PC-3 (cell line): ENCODE measurements at regions not wholly inside any gene's neighbourhood (a gene's known extent, or its start where the extent isn't known, plus 50 kb on each side); places are given as distances from the start of the nearest gene placed in this dataset.

Source experiments
- ATAC-seq: fragments of 200-7000 bp; cut with Tn5 transposase; 2 replicates; pipeline ENCODE4 v1.9.1; 2020; ENCODE audit warnings: mild to moderate bottlenecking, moderate library complexity
- BruUV-seq: library from RNA; stranded (reverse); fragments of 400-500 nt; replicated peaks from 2 replicates; lab custom pipeline; 2021; lab: Mats Ljungman, UMichigan
- CTCF ChIA-PET: fragments of 300-600 bp; sonication (Branson Sonifier 250); formaldehyde crosslinking; loops from one replicate; lab custom pipeline; 2022; ENCODE audit warnings: antibody characterized with exemption; lab: Charles Lee
- POLR2A ChIA-PET: fragments of 300-600 bp; sonication (Branson Sonifier 250); formaldehyde crosslinking; loops from one replicate; lab custom pipeline; 2022; ENCODE audit warnings: antibody characterized with exemption; ENCODE audit not compliant: unreplicated experiment; lab: Charles Lee
- DNase-seq: peaks from one replicate; pipeline ENCODE4 v3.0.0-alpha.2; 2015
- H2AFZ ChIP-seq: fragments of 300-600 bp; sonication (generic); 2 replicates; pipeline ENCODE4 v1.6.0; 2016; ENCODE audit warnings: antibody characterized with exemption, low read length
- H3F3A ChIP-seq: fragments of 300-600 bp; sonication (generic); one replicate; pipeline ENCODE4 v1.6.0; 2017; ENCODE audit warnings: antibody characterized with exemption, low read length, control low read depth, mild to moderate bottlenecking; ENCODE audit not compliant: unreplicated experiment
- H3K27ac ChIP-seq: fragments of 300-600 bp; sonication (generic); 2 replicates; pipeline ENCODE4 v1.5.1; 2016; ENCODE audit warnings: mild to moderate bottlenecking, low read length
- H3K27me3 ChIP-seq: fragments of 300-600 bp; sonication (generic); 2 replicates; pipeline ENCODE4 v1.6.1; 2016; ENCODE audit warnings: low read length, mixed read lengths
- H3K36me3 ChIP-seq: fragments of 300-600 bp; sonication (generic); 2 replicates; pipeline ENCODE4 v1.6.1; 2016; ENCODE audit warnings: low read depth, mixed run types, low read length, mixed read lengths
- H3K4me1 ChIP-seq: fragments of 300-600 bp; sonication (generic); 2 replicates; pipeline ENCODE4 v1.5.1; 2016; ENCODE audit warnings: low read length; ENCODE audit not compliant: insufficient read depth
- H3K4me2 ChIP-seq: fragments of 300-600 bp; sonication (generic); 2 replicates; pipeline ENCODE4 v1.6.0; 2016; ENCODE audit warnings: low read length
- H3K4me3 ChIP-seq: fragments of 300-600 bp; sonication (generic); 2 replicates; pipeline ENCODE4 v1.5.1; 2016; ENCODE audit warnings: mild to moderate bottlenecking, low read length, mixed read lengths
- H3K79me2 ChIP-seq: fragments of 300-600 bp; sonication (generic); 2 replicates; pipeline ENCODE4 v1.6.1; 2017; ENCODE audit warnings: low read length, mixed read lengths
- H3K9ac ChIP-seq: fragments of 300-600 bp; sonication (generic); 2 replicates; pipeline ENCODE4 v1.6.0; 2016; ENCODE audit warnings: mild to moderate bottlenecking, low read length
- H3K9me2 ChIP-seq: fragments of 300-600 bp; sonication (generic); replicated peaks from 2 replicates; pipeline ENCODE4 v1.6.1; 2016; ENCODE audit warnings: mixed run types, low read length, mixed read lengths
- H3K9me3 ChIP-seq: fragments of 300-600 bp; sonication (generic); 2 replicates; pipeline ENCODE4 v1.6.1; 2016; ENCODE audit warnings: low read length, mixed read lengths
- H4K20me1 ChIP-seq: fragments of 300-600 bp; sonication (generic); 2 replicates; pipeline ENCODE4 v1.6.1; 2016; ENCODE audit warnings: low read length, mixed read lengths
- EZH2 ChIP-seq: fragments of 300-600 bp; sonication (generic); IDR thresholded peaks from one replicate; pipeline ENCODE4 v1.6.1; 2017; ENCODE audit warnings: antibody characterized with exemption, mild to moderate bottlenecking, low read length; ENCODE audit not compliant: unreplicated experiment
- EZH2phosphoT487 ChIP-seq: fragments of 300-600 bp; sonication (generic); IDR thresholded peaks from 2 replicates; pipeline ENCODE4 v1.6.1; 2018; ENCODE audit warnings: mild to moderate bottlenecking, antibody characterized with exemption, low read length, borderline replicate concordance
- intact Hi-C: fragments of 100-400 bp; cut with micrococcal nuclease; formaldehyde crosslinking; loops from 2 replicates; pipeline ENCODE4 v1.9.0; 2023
- TF ChIP-seq, protein P1 (sequence below): fragments of 300-600 bp; sonication (generic); conservative IDR thresholded peaks from 2 replicates; pipeline ENCODE4 v1.5.1; 2017; ENCODE audit warnings: antibody characterized with exemption, low read depth, mild to moderate bottlenecking, low read length

DNA sequence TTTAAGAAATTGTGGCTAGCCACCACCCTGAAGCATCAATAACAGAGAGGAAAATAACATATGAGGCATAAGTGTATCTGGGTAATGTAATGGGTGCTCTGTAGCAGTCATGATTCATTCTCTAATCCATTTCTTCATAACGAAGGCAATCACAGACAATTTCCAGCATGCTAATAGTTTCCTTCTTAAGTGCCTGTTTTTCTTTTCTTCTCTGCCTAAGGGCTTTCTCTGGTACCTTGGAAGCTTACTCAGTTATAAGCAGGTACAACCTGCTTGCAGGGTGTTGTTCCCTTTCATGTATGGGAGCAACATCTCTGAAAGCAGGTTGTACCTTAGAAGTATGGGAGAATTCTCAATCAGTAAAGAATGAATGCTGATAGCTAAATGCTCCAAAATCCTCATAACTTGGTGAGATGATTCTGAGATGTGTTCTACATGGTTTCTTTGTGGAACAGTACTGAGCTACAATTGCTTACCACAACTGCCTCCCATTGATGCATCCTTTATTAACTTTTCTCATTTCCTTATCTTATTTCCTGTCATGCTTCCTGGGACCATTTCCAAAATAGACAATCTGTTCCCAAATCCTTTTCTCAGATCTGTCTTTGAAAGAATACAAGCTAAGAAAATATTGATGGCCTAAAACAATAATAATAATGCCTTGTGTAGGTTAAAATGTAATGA, 247.6 kb downstream of the PAPSS1 start:
- POLR2A ChIA-PET, result no interaction called here
- no peak overlapping the region for H3K27ac ChIP-seq
- DNase-seq (no peak), ATAC-seq (no peak)
- no peak overlapping the region for H3K4me3 ChIP-seq
- H2AFZ ChIP-seq, result no peak overlapping the region
- no peaks in the 10 kb centered on the region for H3F3A ChIP-seq
- no peak for TF ChIP-seq EZH2
- TF ChIP-seq, protein P1, sequence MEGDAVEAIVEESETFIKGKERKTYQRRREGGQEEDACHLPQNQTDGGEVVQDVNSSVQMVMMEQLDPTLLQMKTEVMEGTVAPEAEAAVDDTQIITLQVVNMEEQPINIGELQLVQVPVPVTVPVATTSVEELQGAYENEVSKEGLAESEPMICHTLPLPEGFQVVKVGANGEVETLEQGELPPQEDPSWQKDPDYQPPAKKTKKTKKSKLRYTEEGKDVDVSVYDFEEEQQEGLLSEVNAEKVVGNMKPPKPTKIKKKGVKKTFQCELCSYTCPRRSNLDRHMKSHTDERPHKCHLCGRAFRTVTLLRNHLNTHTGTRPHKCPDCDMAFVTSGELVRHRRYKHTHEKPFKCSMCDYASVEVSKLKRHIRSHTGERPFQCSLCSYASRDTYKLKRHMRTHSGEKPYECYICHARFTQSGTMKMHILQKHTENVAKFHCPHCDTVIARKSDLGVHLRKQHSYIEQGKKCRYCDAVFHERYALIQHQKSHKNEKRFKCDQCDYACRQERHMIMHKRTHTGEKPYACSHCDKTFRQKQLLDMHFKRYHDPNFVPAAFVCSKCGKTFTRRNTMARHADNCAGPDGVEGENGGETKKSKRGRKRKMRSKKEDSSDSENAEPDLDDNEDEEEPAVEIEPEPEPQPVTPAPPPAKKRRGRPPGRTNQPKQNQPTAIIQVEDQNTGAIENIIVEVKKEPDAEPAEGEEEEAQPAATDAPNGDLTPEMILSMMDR, result no peak
- no peak for TF ChIP-seq EZH2phosphoT487
- CTCF ChIA-PET, result no interaction called here
- H3K9me3 ChIP-seq, result no peaks in the 10 kb centered on the region
- no peak overlapping the region for H3K4me2 ChIP-seq
- H3K4me1 ChIP-seq, result no peaks in the 10 kb centered on the region
- no peaks in the 10 kb centered on the region for H3K9me2 ChIP-seq
- H3K27me3 ChIP-seq, result peaks cover 11% of the 10 kb centered on the region; the same call in 1 of the 2 replicates
- intact Hi-C loops, result no loop called here
- no peak overlapping the region for H3K9ac ChIP-seq
- no peaks in the 10 kb centered on the region for H4K20me1 ChIP-seq
- BruUV-seq, result no TSS peak
- no peaks in the 10 kb centered on the region for H3K79me2 ChIP-seq
- H3K36me3 ChIP-seq, result no peaks in the 10 kb centered on the region

DNA sequence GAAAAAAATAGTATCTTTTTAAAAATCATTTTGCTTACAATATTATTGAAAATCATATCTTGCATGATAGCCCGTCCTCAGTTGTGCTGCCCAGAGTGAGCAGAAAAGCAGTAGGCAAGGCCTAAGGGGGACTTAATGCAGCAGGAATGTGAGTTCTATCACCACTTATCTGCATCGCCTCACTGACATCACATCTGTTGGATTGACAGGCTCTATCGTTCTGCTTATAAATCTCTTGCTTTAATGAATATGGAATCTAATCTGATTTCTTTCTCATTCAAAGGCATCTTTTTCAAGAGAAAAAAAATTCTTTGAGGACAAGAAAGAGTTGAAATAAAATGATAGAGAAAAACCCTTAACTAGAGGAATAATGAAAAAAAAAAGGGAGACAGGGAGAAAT, 249.9 kb downstream of the PAPSS1 start:
- Histone ChIP-seq H3F3A (no peaks in the 10 kb centered on the region), H3K9me3 (no peaks in the 10 kb centered on the region), H3K36me3 (no peaks in the 10 kb centered on the region), H3K79me2 (no peaks in the 10 kb centered on the region), H3K9ac (no peak overlapping the region), H3K4me2 (no peak overlapping the region), H3K9me2 (no peaks in the 10 kb centered on the region), H4K20me1 (no peaks in the 10 kb centered on the region), H3K27me3 (peaks cover 11% of the 10 kb centered on the region; the same call in 1 of the 2 replicates), H3K4me1 (no peaks in the 10 kb centered on the region), H2AFZ (no peak overlapping the region), H3K27ac (no peak overlapping the region), H3K4me3 (no peak overlapping the region)
- BruUV-seq, result no TSS peak
- CTCF ChIA-PET, result no interaction called here
- no peak for TF ChIP-seq EZH2phosphoT487
- no peak for TF ChIP-seq EZH2
- TF ChIP-seq, protein P1, result no peak
- no peak for ATAC-seq
- POLR2A ChIA-PET, result no interaction called here
- intact Hi-C loops, result no loop called here
- DNase-seq, result no peak

DNA sequence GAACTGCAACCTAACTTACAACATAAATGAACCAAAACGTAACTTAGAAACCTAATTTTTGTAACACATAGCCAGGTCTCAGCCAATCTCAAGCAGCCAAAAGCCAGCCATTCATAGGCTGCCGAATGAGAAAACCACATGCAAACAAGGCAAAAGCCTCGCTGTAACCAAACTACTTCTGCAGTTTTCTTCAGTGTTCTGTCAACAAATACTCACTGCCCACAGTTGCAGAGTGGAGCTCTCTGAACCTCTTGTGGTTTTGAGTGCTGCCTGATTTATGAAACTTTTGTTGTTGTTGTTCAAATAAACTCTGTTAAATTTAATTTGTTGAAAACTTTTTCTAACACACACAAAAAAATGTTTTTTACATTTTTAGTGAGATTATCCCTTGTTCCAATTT, 251.2 kb downstream of the PAPSS1 start:
- H3K9me3 ChIP-seq, result no peaks in the 10 kb centered on the region
- DNase-seq (no peak), ATAC-seq (no peak)
- H3K4me1 ChIP-seq, result no peaks in the 10 kb centered on the region
- POLR2A ChIA-PET, result no interaction called here
- H3K79me2 ChIP-seq, result no peaks in the 10 kb centered on the region
- no peak overlapping the region for H3K9ac ChIP-seq
- H2AFZ ChIP-seq, result no peak overlapping the region
- H3K9me2 ChIP-seq, result no peaks in the 10 kb centered on the region
- peaks cover 11% of the 10 kb centered on the region; the same call in 1 of the 2 replicates for H3K27me3 ChIP-seq
- BruUV-seq, result no TSS peak
- H3K36me3 ChIP-seq, result no peaks in the 10 kb centered on the region
- H3K27ac ChIP-seq, result no peak overlapping the region
- H3K4me3 ChIP-seq, result no peak overlapping the region
- no peaks in the 10 kb centered on the region for H3F3A ChIP-seq
- intact Hi-C loops, result no loop called here
- CTCF ChIA-PET, result no interaction called here
- no peaks in the 10 kb centered on the region for H4K20me1 ChIP-seq
- no peak overlapping the region for H3K4me2 ChIP-seq
- TF ChIP-seq, protein P1, result no peak
- no peak for TF ChIP-seq EZH2phosphoT487
- TF ChIP-seq EZH2, result no peak
